ENCODE measurements at regions not wholly inside any gene's neighbourhood (a gene's known extent, or its start where the extent isn't known, plus 50 kb on each side); places are given as distances from the start of the nearest gene placed in this dataset.

DNA sequence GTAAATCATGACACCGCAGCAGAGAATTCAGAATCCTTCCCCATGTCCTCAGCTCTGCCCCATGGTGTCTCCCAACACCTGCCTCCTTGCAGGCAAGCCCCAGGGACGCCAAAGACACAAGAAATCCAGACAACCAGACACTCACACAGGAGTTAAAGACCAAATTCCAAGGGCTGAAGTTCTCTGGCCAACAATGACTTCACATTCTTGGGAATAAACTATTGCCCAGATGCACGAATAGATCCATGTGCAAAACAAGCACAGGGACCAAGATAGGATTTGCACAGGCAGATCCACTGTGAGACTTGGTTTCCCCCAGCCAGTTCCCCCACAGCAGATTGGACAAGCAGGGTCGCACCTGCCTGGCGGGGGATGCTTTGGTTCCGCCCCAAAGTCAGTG is 246.7 kb downstream of the SOD2 start:
- no peak for TF ChIP-seq CTCF (IDR thresholded peaks at IDR 0.05 in 8 of 11, conservative IDR thresholded peaks at IDR 0.05 in 3 of 11)
- no peak for TF ChIP-seq POLR2A (IDR thresholded peaks at IDR 0.05)

All from spleen (tissue), 7 donors.